ENCODE measurements at regions not wholly inside any gene's neighbourhood (a gene's known extent, or its start where the extent isn't known, plus 50 kb on each side); places are given as distances from the start of the nearest gene placed in this dataset.

DNA sequence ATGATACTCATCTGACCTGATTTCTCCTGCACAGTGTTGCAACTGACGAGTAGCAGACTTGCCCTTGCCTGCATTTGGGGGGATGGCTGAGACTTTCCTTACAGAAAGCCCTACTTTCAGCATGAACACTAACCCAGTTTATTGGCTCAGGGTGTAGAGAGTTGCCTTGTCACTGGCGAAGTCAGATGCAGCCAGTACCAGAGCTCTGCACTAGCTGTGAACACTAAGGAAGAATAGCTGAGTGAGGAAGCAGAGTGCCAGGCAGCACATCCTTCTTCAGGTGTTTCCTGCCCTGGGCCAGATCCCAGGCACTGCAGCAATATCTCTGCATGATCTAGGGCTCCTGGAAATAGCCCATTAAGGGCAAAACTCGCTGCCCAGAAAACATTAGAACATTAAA, 154.0 kb upstream of the SYNPR start (continued):
- TF ChIP-seq, protein P1, sequence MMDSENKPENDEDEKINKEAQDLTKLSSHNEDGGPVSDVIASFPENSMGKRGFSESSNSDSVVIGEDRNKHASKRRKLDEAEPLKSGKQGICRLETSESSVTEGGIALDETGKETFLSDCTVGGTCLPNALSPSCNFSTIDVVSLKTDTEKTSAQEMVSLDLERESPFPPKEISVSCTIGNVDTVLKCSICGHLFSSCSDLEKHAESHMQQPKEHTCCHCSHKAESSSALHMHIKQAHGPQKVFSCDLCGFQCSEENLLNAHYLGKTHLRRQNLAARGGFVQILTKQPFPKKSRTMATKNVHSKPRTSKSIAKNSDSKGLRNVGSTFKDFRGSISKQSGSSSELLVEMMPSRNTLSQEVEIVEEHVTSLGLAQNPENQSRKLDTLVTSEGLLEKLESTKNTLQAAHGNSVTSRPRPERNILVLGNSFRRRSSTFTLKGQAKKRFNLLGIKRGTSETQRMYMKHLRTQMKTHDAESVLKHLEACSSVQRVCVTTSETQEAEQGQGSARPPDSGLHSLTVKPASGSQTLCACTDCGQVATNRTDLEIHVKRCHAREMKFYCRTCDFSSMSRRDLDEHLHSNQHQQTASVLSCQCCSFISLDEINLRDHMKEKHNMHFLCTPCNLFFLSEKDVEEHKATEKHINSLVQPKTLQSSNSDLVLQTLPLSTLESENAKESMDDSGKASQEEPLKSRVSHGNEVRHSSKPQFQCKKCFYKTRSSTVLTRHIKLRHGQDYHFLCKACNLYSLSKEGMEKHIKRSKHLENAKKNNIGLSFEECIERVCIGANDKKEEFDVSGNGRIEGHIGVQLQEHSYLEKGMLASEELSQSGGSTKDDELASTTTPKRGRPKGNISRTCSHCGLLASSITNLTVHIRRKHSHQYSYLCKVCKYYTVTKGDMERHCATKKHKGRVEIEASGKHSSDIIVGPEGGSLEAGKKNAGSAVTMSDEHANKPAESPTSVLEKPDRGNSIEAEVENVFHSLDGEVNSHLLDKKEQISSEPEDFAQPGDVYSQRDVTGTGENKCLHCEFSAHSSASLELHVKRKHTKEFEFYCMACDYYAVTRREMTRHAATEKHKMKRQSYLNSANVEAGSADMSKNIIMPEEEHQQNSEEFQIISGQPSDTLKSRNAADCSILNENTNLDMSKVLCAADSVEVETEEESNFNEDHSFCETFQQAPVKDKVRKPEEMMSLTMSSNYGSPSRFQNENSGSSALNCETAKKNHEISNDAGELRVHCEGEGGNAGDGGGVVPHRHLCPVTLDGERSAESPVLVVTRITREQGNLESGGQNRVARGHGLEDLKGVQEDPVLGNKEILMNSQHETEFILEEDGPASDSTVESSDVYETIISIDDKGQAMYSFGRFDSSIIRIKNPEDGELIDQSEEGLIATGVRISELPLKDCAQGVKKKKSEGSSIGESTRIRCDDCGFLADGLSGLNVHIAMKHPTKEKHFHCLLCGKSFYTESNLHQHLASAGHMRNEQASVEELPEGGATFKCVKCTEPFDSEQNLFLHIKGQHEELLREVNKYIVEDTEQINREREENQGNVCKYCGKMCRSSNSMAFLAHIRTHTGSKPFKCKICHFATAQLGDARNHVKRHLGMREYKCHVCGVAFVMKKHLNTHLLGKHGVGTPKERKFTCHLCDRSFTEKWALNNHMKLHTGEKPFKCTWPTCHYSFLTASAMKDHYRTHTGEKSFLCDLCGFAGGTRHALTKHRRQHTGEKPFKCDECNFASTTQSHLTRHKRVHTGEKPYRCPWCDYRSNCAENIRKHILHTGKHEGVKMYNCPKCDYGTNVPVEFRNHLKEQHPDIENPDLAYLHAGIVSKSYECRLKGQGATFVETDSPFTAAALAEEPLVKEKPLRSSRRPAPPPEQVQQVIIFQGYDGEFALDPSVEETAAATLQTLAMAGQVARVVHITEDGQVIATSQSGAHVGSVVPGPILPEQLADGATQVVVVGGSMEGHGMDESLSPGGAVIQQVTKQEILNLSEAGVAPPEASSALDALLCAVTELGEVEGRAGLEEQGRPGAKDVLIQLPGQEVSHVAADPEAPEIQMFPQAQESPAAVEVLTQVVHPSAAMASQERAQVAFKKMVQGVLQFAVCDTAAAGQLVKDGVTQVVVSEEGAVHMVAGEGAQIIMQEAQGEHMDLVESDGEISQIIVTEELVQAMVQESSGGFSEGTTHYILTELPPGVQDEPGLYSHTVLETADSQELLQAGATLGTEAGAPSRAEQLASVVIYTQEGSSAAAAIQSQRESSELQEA (CRISPR knock-in tag; IDR thresholded peaks at IDR 0.05; ENCODE audit: not compliant biosample characterization) = no peak
- TF ChIP-seq ASH2L (IDR thresholded peaks at IDR 0.05; ENCODE audit: insufficient read length, low read depth, low read length) = no peak
- TF ChIP-seq MTF2 (CRISPR knock-in tag; IDR thresholded peaks at IDR 0.05; ENCODE audit: borderline replicate concordance) = no peak
- no peak for TF ChIP-seq ARHGAP35 (CRISPR knock-in tag; IDR thresholded peaks at IDR 0.05; ENCODE audit: borderline replicate concordance)
- no peak for TF ChIP-seq JUND (CRISPR knock-in tag; IDR thresholded peaks at IDR 0.05)
- TF ChIP-seq ZNF546 (CRISPR knock-in tag; conservative IDR thresholded peaks at IDR 0.05) = no peak
- no peak for TF ChIP-seq ZNF75D (CRISPR knock-in tag; IDR thresholded peaks at IDR 0.05; ENCODE audit: borderline replicate concordance)
- TF ChIP-seq ZNF160 (CRISPR knock-in tag; IDR thresholded peaks at IDR 0.05) = no peak
